Stimulated activated naive CD8-positive, alpha-beta T cell treated with anti-CD3 and anti-CD28 coated beads, Interleukin-15, Interleukin-2, amounts not matched to agents 100 ng/mL and 50 ng/mL, for 24 hours (primary cell): ENCODE measurements at regions not wholly inside any gene's neighbourhood (a gene's known extent, or its start where the extent isn't known, plus 50 kb on each side); places are given as distances from the start of the nearest gene placed in this dataset.

Experiments
- H3K27ac Mint-ChIP-seq: one replicate; pipeline ENCODE4 v1.8.0; 2021; ENCODE audit warnings: mild to moderate bottlenecking, mixed read lengths
- H3K27me3 Mint-ChIP-seq: one replicate; pipeline ENCODE4 v1.8.0; 2021; ENCODE audit warnings: mixed read lengths
- H3K36me3 Mint-ChIP-seq: one replicate; pipeline ENCODE4 v1.8.0; 2021; ENCODE audit warnings: low read depth, mixed read lengths
- H3K4me1 Mint-ChIP-seq: one replicate; pipeline ENCODE4 v1.8.0; 2021; ENCODE audit warnings: low read depth, mixed read lengths
- H3K4me3 Mint-ChIP-seq: one replicate; pipeline ENCODE4 v1.8.0; 2021; ENCODE audit warnings: mild to moderate bottlenecking, mixed read lengths
- H3K9me3 Mint-ChIP-seq: one replicate; pipeline ENCODE4 v1.8.0; 2021; ENCODE audit warnings: mixed read lengths

- H3K4me1 Mint-ChIP-seq = no peaks in the 10 kb centered on the region
- H3K9me3 Mint-ChIP-seq = peaks cover 5% of the 10 kb centered on the region
- H3K4me3 Mint-ChIP-seq = no peak overlapping the region
- no peaks in the 10 kb centered on the region for H3K36me3 Mint-ChIP-seq
- no peaks in the 10 kb centered on the region for H3K27me3 Mint-ChIP-seq
- no peak overlapping the region for H3K27ac Mint-ChIP-seq
Measured at GRCh38 chr12:59041241-59042121, 121.2 kb upstream of the LRIG3 start.

DNA sequence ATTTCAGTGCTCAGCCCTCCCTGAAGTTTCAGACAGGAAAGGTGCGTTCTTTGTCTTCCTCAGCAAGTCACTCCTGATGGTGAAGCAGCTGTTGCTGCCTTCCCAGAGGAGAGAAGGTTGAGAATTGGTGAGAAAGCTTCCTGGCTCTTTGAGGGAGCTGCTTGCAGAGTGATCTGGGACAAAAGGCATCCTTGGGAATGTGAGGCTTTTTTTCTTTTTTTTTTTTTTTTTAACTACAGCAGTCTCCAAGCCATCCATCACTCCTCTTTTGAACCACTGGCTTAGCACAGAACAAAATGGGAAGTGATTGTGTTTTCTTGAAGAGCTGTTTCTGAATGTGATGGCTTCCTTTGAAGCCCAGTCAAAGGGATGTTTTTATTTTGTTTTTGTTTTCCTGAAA lies 120.4 kb upstream of the LRIG3 start:
- no peak overlapping the region for H3K4me3 Mint-ChIP-seq
- no peak overlapping the region for H3K27ac Mint-ChIP-seq
- H3K9me3 Mint-ChIP-seq = peaks cover 9% of the 10 kb centered on the region
- H3K36me3 Mint-ChIP-seq = no peaks in the 10 kb centered on the region
- no peaks in the 10 kb centered on the region for H3K4me1 Mint-ChIP-seq
- no peaks in the 10 kb centered on the region for H3K27me3 Mint-ChIP-seq

DNA sequence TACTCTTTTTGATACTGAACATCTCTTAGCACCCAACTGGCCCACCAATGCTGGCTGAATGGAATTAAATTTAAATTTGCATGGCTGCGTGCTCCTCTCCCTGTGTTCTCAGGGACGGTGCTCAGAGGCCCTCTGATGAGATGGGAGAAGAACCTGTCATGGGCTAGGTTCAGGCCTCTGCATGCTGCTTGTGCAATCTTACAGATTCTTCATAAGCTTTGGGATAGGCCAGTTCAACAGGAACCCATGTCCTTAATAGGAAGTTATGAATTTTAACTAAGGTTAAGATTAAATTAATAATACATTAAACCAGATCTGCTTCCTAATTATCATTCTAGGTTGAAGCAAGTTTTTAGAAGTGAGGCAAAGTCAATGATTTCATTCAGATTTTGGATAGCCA lies 119.7 kb upstream of the LRIG3 start:
- no peak overlapping the region for H3K27ac Mint-ChIP-seq
- no peaks in the 10 kb centered on the region for H3K36me3 Mint-ChIP-seq
- H3K9me3 Mint-ChIP-seq = peaks cover 11% of the 10 kb centered on the region
- no peaks in the 10 kb centered on the region for H3K27me3 Mint-ChIP-seq
- no peak overlapping the region for H3K4me3 Mint-ChIP-seq
- no peaks in the 10 kb centered on the region for H3K4me1 Mint-ChIP-seq

- H3K27me3 Mint-ChIP-seq = no peaks in the 10 kb centered on the region
- H3K9me3 Mint-ChIP-seq = peaks cover 11% of the 10 kb centered on the region
- H3K4me3 Mint-ChIP-seq = no peak overlapping the region
- H3K27ac Mint-ChIP-seq = no peak overlapping the region
- H3K4me1 Mint-ChIP-seq = no peaks in the 10 kb centered on the region
- no peaks in the 10 kb centered on the region for H3K36me3 Mint-ChIP-seq
Measured at GRCh38 chr12:59039005-59039404, 118.7 kb upstream of the LRIG3 start.

DNA sequence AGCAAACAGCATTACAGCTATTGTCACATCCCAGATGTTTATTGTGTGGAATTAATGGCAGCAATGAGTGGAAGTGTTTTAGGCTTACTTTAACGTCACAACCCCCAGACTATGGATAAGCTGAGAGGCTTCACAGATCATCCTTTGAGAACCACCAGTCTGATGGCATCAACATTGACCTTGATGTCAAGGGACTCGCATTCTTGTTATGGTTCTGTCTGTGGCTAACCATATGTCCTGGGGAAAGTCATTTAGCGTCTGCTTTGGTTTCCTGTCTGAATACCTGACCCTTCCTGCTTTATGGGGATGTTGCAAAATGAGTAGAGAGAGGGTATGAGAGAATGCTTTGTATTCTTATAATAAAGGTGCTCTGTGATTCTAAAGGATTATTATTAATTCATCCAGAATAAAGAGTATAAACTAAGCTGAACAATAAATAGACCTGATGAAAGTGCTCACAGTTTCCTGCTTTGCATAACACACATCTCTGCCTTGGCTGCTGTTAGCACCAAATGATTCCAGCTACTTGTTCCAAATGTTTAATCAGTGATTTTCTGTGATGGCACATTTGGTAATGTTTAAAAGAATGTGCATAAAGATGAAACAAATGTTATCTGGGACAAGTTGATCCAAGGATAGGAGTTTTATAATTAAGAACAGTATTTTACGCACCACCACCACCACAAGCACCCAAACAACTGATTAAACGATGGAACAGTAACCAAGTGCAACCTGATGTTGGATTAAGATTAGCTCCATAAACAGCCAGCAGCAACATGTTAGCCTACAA lies 116.9 kb upstream of the LRIG3 start:
- H3K36me3 Mint-ChIP-seq = no peaks in the 10 kb centered on the region
- no peak overlapping the region for H3K4me3 Mint-ChIP-seq
- no peaks in the 10 kb centered on the region for H3K27me3 Mint-ChIP-seq
- no peak overlapping the region for H3K27ac Mint-ChIP-seq
- H3K4me1 Mint-ChIP-seq = no peaks in the 10 kb centered on the region
- peaks cover 14% of the 10 kb centered on the region for H3K9me3 Mint-ChIP-seq

- Mint-ChIP-seq H3K27me3 (no peaks in the 10 kb centered on the region), H3K4me1 (no peaks in the 10 kb centered on the region), H3K27ac (no peak overlapping the region), H3K36me3 (no peaks in the 10 kb centered on the region), H3K4me3 (no peak overlapping the region), H3K9me3 (peaks cover 14% of the 10 kb centered on the region)
Measured at GRCh38 chr12:59036347-59036746, 116.0 kb upstream of the LRIG3 start.

DNA sequence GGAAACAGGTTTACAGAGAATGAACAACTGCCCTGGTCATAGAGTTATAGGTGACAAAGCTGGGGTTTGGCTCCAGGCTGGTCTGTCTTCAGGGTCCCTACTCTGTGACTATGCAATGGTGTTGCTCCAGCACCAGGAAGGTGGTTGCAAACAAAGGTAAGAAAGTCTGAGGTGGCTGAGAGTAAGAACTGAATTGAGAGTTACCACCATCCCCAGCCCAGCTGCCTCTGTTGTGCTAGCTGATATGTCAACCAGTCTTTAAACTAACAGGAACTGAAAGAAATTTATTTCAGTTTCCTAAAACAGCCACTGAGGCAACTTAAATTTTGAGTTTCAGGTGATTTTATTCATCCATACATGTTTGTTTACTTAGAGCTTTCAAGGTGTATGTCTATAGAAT lies 111.0 kb upstream of the LRIG3 start:
- Mint-ChIP-seq H3K27ac (no peak overlapping the region), H3K9me3 (peaks cover 9% of the 10 kb centered on the region), H3K27me3 (no peaks in the 10 kb centered on the region), H3K36me3 (no peaks in the 10 kb centered on the region), H3K4me1 (no peaks in the 10 kb centered on the region), H3K4me3 (no peak overlapping the region)

DNA sequence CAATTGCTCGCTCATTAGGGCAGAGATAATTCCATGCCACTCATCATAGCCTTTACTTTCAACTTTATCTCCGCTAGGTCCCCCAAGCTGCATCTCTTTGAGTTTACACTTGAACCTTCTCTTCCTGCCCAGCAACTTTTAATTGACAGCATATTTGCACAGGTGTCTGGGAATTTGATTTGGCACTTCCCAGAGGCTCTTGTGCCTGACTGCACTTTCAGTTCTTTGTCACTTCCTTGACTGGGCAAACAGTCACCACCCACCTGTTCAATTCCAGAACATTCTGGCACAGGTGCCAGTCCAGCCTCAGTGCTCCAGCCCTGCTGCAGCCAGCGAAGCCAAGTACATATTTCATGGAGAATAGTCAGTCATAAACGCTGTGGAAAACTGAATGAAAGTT lies 110.1 kb upstream of the LRIG3 start:
- no peak overlapping the region for H3K27ac Mint-ChIP-seq
- peaks cover 3% of the 10 kb centered on the region for H3K9me3 Mint-ChIP-seq
- H3K4me3 Mint-ChIP-seq = no peak overlapping the region
- H3K36me3 Mint-ChIP-seq = no peaks in the 10 kb centered on the region
- H3K4me1 Mint-ChIP-seq = no peaks in the 10 kb centered on the region
- H3K27me3 Mint-ChIP-seq = no peaks in the 10 kb centered on the region

DNA sequence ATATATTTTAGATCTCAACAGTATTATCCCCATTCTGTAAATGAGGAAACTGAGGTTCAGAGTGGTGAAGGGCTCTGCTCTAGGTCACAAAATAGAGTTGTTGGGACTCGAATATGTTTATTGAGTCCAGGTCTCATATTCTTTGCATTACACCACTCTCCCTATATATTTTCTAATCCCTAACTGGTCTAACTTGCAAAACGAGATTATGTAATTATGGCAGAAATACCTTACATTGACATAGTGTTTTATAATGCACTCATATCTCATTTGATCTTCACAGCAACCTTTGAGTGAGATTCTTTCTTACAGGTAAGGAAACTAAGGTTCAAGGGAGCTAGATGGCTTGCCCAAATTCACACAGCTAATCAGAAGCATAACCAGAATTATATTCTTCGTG lies 106.9 kb upstream of the LRIG3 start:
- Mint-ChIP-seq H3K27ac (no peak overlapping the region), H3K4me1 (no peaks in the 10 kb centered on the region), H3K36me3 (no peaks in the 10 kb centered on the region), H3K27me3 (no peaks in the 10 kb centered on the region), H3K4me3 (no peak overlapping the region), H3K9me3 (peaks cover 5% of the 10 kb centered on the region)

DNA sequence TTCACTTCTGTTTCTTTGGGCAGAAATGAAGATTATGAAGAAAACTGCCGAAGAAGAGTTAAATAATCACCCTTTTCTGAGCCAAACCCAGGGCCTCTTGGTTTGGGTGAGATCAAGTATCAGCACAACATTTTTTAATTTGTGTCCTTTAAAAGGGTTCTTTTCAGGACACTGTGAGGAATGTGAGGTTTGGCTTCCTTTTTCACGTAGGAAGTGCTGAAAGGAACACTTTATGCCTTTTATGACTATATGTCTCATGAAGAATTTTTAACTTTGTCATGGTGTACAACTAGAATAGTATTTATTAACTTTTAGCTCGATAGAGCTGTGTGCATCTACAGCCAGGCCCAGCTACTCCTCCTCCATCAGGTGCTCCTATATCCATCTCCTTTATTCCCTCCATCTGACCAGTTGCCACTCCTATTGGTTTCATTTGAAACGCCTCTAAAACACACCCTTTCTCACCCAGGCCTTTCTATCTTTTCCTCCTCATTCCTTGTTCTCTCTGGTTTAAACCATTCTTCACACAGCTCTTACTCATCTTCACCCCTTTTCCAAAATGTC lies 103.6 kb upstream of the LRIG3 start:
- no peaks in the 10 kb centered on the region for H3K4me1 Mint-ChIP-seq
- H3K36me3 Mint-ChIP-seq = no peaks in the 10 kb centered on the region
- no peaks in the 10 kb centered on the region for H3K27me3 Mint-ChIP-seq
- H3K27ac Mint-ChIP-seq = no peak overlapping the region
- H3K9me3 Mint-ChIP-seq = peaks cover 8% of the 10 kb centered on the region
- H3K4me3 Mint-ChIP-seq = no peak overlapping the region

GRCh38 chr12:59020073-59020946 lies 100.0 kb upstream of the LRIG3 start:
- Mint-ChIP-seq H3K9me3 (peaks cover 12% of the 10 kb centered on the region), H3K27ac (no peak overlapping the region), H3K27me3 (no peaks in the 10 kb centered on the region), H3K4me3 (no peak overlapping the region), H3K4me1 (no peaks in the 10 kb centered on the region), H3K36me3 (no peaks in the 10 kb centered on the region)

DNA sequence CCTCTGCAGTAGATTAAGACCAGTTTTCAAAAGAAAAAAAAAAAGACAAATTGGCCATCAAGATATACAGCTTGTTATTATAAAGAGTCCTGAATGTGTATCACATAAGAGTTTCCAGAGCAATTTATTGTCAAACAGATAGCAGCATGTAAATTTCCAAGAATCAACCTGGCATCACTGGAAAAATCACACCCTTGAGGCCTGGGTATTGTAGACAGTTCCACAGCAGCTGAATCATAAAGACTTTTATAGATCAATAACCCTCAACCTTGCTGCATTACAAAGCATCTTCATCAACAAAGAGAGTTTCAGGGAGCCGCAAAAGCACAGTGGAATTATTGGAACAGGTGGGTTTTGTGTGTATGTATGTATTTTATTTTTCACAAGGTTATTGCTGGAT lies 94.6 kb upstream of the LRIG3 start:
- no peaks in the 10 kb centered on the region for H3K36me3 Mint-ChIP-seq
- no peaks in the 10 kb centered on the region for H3K27me3 Mint-ChIP-seq
- H3K27ac Mint-ChIP-seq = no peak overlapping the region
- H3K4me1 Mint-ChIP-seq = no peaks in the 10 kb centered on the region
- H3K4me3 Mint-ChIP-seq = no peak overlapping the region
- H3K9me3 Mint-ChIP-seq = peaks cover 4% of the 10 kb centered on the region

DNA sequence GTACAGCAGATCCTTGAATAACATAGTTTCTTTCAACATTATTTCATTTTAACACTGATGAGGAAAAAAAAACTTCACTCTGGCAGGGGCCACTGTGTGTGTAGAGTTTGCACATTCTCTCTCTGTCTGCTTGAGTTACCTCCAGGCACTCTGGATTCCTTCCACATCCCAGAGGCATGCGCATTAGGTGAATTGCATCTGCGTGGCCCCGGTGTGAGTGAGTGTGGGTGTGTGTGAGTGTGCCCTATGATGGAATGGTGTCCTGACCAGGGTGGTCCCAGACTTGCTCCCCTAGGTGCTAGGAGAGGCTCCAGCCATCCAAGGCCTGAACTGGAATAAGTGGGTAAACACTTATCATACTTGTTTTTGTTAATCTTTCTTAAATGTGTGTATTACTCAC lies 90.6 kb upstream of the LRIG3 start:
- no peaks in the 10 kb centered on the region for H3K4me1 Mint-ChIP-seq
- H3K9me3 Mint-ChIP-seq = no peaks in the 10 kb centered on the region
- H3K4me3 Mint-ChIP-seq = no peak overlapping the region
- H3K27ac Mint-ChIP-seq = no peak overlapping the region
- no peaks in the 10 kb centered on the region for H3K36me3 Mint-ChIP-seq
- no peaks in the 10 kb centered on the region for H3K27me3 Mint-ChIP-seq

GRCh38 chr12:59010118-59010517 lies 89.8 kb upstream of the LRIG3 start:
- H3K36me3 Mint-ChIP-seq = no peaks in the 10 kb centered on the region
- H3K4me1 Mint-ChIP-seq = no peaks in the 10 kb centered on the region
- H3K27ac Mint-ChIP-seq = no peak overlapping the region
- no peak overlapping the region for H3K4me3 Mint-ChIP-seq
- no peaks in the 10 kb centered on the region for H3K27me3 Mint-ChIP-seq
- no peaks in the 10 kb centered on the region for H3K9me3 Mint-ChIP-seq
